MM.1S (cell line): ENCODE measurements at regions not wholly inside any gene's neighbourhood (a gene's known extent, or its start where the extent isn't known, plus 50 kb on each side); places are given as distances from the start of the nearest gene placed in this dataset.

Experiments
- DNase-seq: peaks from one replicate; pipeline ENCODE4 v3.0.0-alpha.2; 2015
- H2AFZ ChIP-seq: fragments of 300-600 bp; sonication (generic); 2 replicates; pipeline ENCODE4 v1.6.0; 2016; ENCODE audit warnings: antibody characterized with exemption, low read length
- H3F3A ChIP-seq: fragments of 300-600 bp; sonication (generic); 2 replicates; pipeline ENCODE4 v1.6.1; 2016; ENCODE audit warnings: mild to moderate bottlenecking, antibody characterized with exemption, low read length, moderate library complexity, mixed read lengths; ENCODE audit not compliant: insufficient read depth
- H3K27ac ChIP-seq: fragments of 300-600 bp; sonication (generic); 2 replicates; pipeline ENCODE4 v1.5.1; 2016; ENCODE audit warnings: mild to moderate bottlenecking, low read length
- H3K27me3 ChIP-seq: fragments of 300-600 bp; sonication (generic); replicated peaks from 2 replicates; pipeline ENCODE4 v1.6.0; 2016; ENCODE audit warnings: low read length; ENCODE audit not compliant: insufficient read depth
- H3K36me3 ChIP-seq: fragments of 300-600 bp; sonication (generic); replicated peaks from 2 replicates; pipeline ENCODE4 v1.6.1; 2016; ENCODE audit warnings: mild to moderate bottlenecking, low read length, mixed read lengths; ENCODE audit not compliant: insufficient read depth
- H3K4me1 ChIP-seq: fragments of 300-600 bp; sonication (generic); 2 replicates; pipeline ENCODE4 v1.6.1; 2016; ENCODE audit warnings: low read length, mixed read lengths
- H3K4me2 ChIP-seq: fragments of 300-600 bp; sonication (generic); 2 replicates; pipeline ENCODE4 v1.6.0; 2016; ENCODE audit warnings: low read depth, low read length
- H3K4me3 ChIP-seq: fragments of 300-600 bp; sonication (generic); 2 replicates; pipeline ENCODE4 v1.5.1; 2016; ENCODE audit warnings: low read length, mixed read lengths
- H3K79me2 ChIP-seq: fragments of 300-600 bp; sonication (generic); 2 replicates; pipeline ENCODE4 v1.6.1; 2016; ENCODE audit warnings: mixed run types, low read length, mixed read lengths
- H3K9ac ChIP-seq: fragments of 300-600 bp; sonication (generic); 2 replicates; pipeline ENCODE4 v1.6.1; 2016; ENCODE audit warnings: low read length, mixed read lengths
- H3K9me2 ChIP-seq: fragments of 300-600 bp; sonication (generic); replicated peaks from 2 replicates; pipeline ENCODE4 v1.6.1; 2016; ENCODE audit warnings: mild to moderate bottlenecking, low read length, mixed read lengths; ENCODE audit not compliant: insufficient read depth
- H3K9me3 ChIP-seq: fragments of 300-600 bp; sonication (generic); replicated peaks from 2 replicates; pipeline ENCODE4 v1.6.1; 2016; ENCODE audit warnings: mild to moderate bottlenecking, low read length, mixed read lengths; ENCODE audit not compliant: insufficient read depth
- H4K20me1 ChIP-seq: fragments of 300-600 bp; sonication (generic); 2 replicates; pipeline ENCODE4 v1.6.1; 2016; ENCODE audit warnings: mild to moderate bottlenecking, low read length, moderate library complexity, mixed read lengths; ENCODE audit not compliant: insufficient read depth
- CTCF ChIP-seq: fragments of 300-600 bp; sonication (generic); IDR thresholded peaks from 2 replicates; pipeline ENCODE4 v1.5.1; 2016; ENCODE audit warnings: antibody characterized with exemption, low read length, mixed read lengths
- EZH2 ChIP-seq: fragments of 300-600 bp; sonication (generic); optimal IDR thresholded peaks from 2 replicates; pipeline ENCODE3; 2017; ENCODE audit warnings: low read depth, mild to moderate bottlenecking, antibody characterized with exemption, low read length, mixed read lengths
- EZH2phosphoT487 ChIP-seq: fragments of 300-600 bp; sonication (generic); IDR thresholded peaks from 2 replicates; pipeline ENCODE4 v1.6.1; 2018; ENCODE audit warnings: antibody characterized with exemption, low read length

- H3K27me3 ChIP-seq, result no peaks in the 10 kb centered on the region
- no peak overlapping the region for H3K4me2 ChIP-seq
- no peaks in the 10 kb centered on the region for H3K9me3 ChIP-seq
- no peak for DNase-seq
- H2AFZ ChIP-seq, result no peak overlapping the region
- H3K4me1 ChIP-seq, result no peaks in the 10 kb centered on the region
- TF ChIP-seq EZH2phosphoT487 (no peak), EZH2 (no peak), CTCF (no peak)
- no peaks in the 10 kb centered on the region for H3K36me3 ChIP-seq
- no peak overlapping the region for H3K9ac ChIP-seq
- H3K27ac ChIP-seq, result no peak overlapping the region
- no peak overlapping the region for H3K4me3 ChIP-seq
- no peaks in the 10 kb centered on the region for H3K79me2 ChIP-seq
- H3F3A ChIP-seq, result no peaks in the 10 kb centered on the region
- H4K20me1 ChIP-seq, result no peaks in the 10 kb centered on the region
- H3K9me2 ChIP-seq, result no peaks in the 10 kb centered on the region
Measured at GRCh38 chr6:47141963-47142362, 99.8 kb upstream of the ADGRF1 start.

GRCh38 chr6:47141171-47141570, 99.0 kb upstream of the ADGRF1 start:
- Histone ChIP-seq H3K79me2 (no peaks in the 10 kb centered on the region), H2AFZ (no peak overlapping the region)
- TF ChIP-seq EZH2, result no peak
- TF ChIP-seq EZH2phosphoT487, result no peak
- no peak for TF ChIP-seq CTCF

GRCh38 chr6:47138046-47138445, 95.9 kb upstream of the ADGRF1 start:
- no peaks in the 10 kb centered on the region for H3K9me3 ChIP-seq
- no peaks in the 10 kb centered on the region for H3F3A ChIP-seq
- H3K4me3 ChIP-seq, result no peak overlapping the region
- no peaks in the 10 kb centered on the region for H3K4me1 ChIP-seq
- H3K4me2 ChIP-seq, result no peak overlapping the region
- H3K27me3 ChIP-seq, result no peaks in the 10 kb centered on the region
- no peak overlapping the region for H3K9ac ChIP-seq
- no peaks in the 10 kb centered on the region for H3K9me2 ChIP-seq
- DNase-seq, result no peak
- H3K36me3 ChIP-seq, result no peaks in the 10 kb centered on the region
- TF ChIP-seq EZH2 (no peak), CTCF (no peak), EZH2phosphoT487 (no peak)
- no peaks in the 10 kb centered on the region for H4K20me1 ChIP-seq
- H3K27ac ChIP-seq, result no peak overlapping the region
- no peaks in the 10 kb centered on the region for H3K79me2 ChIP-seq
- no peak overlapping the region for H2AFZ ChIP-seq

More at GRCh38 chr6:47141171-47141570, 99.0 kb upstream of the ADGRF1 start:
- Histone ChIP-seq H4K20me1 (no peaks in the 10 kb centered on the region), H3K27ac (no peak overlapping the region), H3K36me3 (no peaks in the 10 kb centered on the region), H3F3A (no peaks in the 10 kb centered on the region), H3K9ac (no peak overlapping the region), H3K27me3 (no peaks in the 10 kb centered on the region), H3K9me3 (no peaks in the 10 kb centered on the region), H3K4me3 (no peak overlapping the region), H3K9me2 (no peaks in the 10 kb centered on the region), H3K4me1 (no peaks in the 10 kb centered on the region), H3K4me2 (no peak overlapping the region)
- no peak for DNase-seq

GRCh38 chr6:47137073-47137472, 94.9 kb upstream of the ADGRF1 start:
- Histone ChIP-seq H2AFZ (no peak overlapping the region), H3K9me3 (no peaks in the 10 kb centered on the region), H3F3A (no peaks in the 10 kb centered on the region), H3K9me2 (no peaks in the 10 kb centered on the region), H3K4me1 (no peaks in the 10 kb centered on the region), H3K27me3 (no peaks in the 10 kb centered on the region), H3K4me3 (no peak overlapping the region), H4K20me1 (no peaks in the 10 kb centered on the region), H3K79me2 (no peaks in the 10 kb centered on the region), H3K4me2 (no peak overlapping the region), H3K27ac (no peak overlapping the region), H3K9ac (no peak overlapping the region), H3K36me3 (no peaks in the 10 kb centered on the region)
- no peak for TF ChIP-seq CTCF
- TF ChIP-seq EZH2, result no peak
- no peak for TF ChIP-seq EZH2phosphoT487
- DNase-seq, result no peak
